OCI-LY7 (cell line): ENCODE measurements at regions not wholly inside any gene's neighbourhood (a gene's known extent, or its start where the extent isn't known, plus 50 kb on each side); places are given as distances from the start of the nearest gene placed in this dataset.

ENCODE experiments used
- EZH2phosphoT487 ChIP-seq: fragments of 200-600 bp; sonication (generic); IDR thresholded peaks from 2 replicates; pipeline ENCODE4 v1.6.1; 2018; ENCODE audit warnings: low read depth, borderline replicate concordance, mild to moderate bottlenecking, mixed run types, antibody characterized with exemption, low read length, moderate library complexity, mixed read lengths
- TF ChIP-seq, protein P1 (sequence below): fragments of 200-600 bp; sonication (generic); conservative IDR thresholded peaks from 2 replicates; pipeline ENCODE4 v1.5.1; 2014; ENCODE audit warnings: mild to moderate bottlenecking, antibody characterized with exemption, low read length, moderate library complexity, mixed read lengths

DNA sequence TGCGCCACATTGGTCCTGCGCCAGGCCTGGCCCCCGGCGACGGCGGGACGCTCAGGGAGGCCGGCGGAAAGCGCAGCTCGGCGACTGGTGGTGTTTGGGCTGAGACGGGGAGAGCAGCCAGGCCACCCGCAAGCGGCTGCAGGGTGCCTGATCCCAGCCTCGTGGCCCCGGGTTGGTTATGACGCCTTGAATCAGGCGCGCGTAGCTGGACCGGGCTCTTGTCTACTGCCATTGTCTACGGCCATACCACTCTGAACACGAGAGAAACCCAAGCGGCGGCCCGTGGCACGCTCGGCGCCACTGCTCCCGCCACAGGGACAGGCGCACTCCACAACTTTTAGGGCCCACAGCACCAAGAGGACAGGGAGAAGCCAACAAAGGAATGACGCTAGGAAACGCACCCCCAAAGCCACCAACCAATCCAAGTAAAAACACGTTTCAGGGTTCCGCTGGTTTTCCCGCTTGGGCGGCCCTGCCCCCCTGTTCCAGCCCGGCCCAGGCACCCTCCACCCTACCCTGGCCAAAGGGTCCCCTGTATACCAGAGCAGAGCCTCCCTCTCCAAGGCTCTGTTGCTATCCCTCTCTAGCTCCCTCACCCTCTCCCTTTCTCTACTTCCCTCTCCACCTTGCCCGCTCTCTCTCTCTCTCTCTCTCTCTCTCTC is 1849.3 kb upstream of the DEFB115 start:
- TF ChIP-seq, protein P1, sequence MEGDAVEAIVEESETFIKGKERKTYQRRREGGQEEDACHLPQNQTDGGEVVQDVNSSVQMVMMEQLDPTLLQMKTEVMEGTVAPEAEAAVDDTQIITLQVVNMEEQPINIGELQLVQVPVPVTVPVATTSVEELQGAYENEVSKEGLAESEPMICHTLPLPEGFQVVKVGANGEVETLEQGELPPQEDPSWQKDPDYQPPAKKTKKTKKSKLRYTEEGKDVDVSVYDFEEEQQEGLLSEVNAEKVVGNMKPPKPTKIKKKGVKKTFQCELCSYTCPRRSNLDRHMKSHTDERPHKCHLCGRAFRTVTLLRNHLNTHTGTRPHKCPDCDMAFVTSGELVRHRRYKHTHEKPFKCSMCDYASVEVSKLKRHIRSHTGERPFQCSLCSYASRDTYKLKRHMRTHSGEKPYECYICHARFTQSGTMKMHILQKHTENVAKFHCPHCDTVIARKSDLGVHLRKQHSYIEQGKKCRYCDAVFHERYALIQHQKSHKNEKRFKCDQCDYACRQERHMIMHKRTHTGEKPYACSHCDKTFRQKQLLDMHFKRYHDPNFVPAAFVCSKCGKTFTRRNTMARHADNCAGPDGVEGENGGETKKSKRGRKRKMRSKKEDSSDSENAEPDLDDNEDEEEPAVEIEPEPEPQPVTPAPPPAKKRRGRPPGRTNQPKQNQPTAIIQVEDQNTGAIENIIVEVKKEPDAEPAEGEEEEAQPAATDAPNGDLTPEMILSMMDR = no peak
- no peak for TF ChIP-seq EZH2phosphoT487
